NCI-H1436 (cell line): ENCODE measurements at regions not wholly inside any gene's neighbourhood (a gene's known extent, or its start where the extent isn't known, plus 50 kb on each side); places are given as distances from the start of the nearest gene placed in this dataset.

Experiments used
- DNase-seq: peaks from one replicate; lab custom pipeline; 2025; lab: John Stamatoyannopoulos, UW

GRCh38 chr12:59929110-59929509 is 333.3 kb downstream of the SLC16A7 start:
- DNase-seq = no peak

- no peak for DNase-seq
These were observed 338.7 kb downstream of the SLC16A7 start for GRCh38 chr12:59934486-59934885.

- DNase-seq = no peak
These were observed 340.7 kb downstream of the SLC16A7 start for GRCh38 chr12:59936534-59936933.

GRCh38 chr12:59937148-59937547 is 341.3 kb downstream of the SLC16A7 start:
- DNase-seq = no peak

GRCh38 chr12:59938190-59938962 is 342.5 kb downstream of the SLC16A7 start:
- no peak for DNase-seq

- DNase-seq = no peak
These were observed 345.0 kb downstream of the SLC16A7 start for GRCh38 chr12:59940631-59941342.

- no peak for DNase-seq
These were observed 345.6 kb downstream of the SLC16A7 start for GRCh38 chr12:59941461-59941860.

- no peak for DNase-seq
These were observed 348.3 kb downstream of the SLC16A7 start for GRCh38 chr12:59944177-59944576.

GRCh38 chr12:59946635-59947034 is 350.8 kb downstream of the SLC16A7 start:
- DNase-seq = no peak

GRCh38 chr12:59963546-59963945 is 367.7 kb downstream of the SLC16A7 start:
- no peak for DNase-seq

GRCh38 chr12:59972905-59973304 is 377.1 kb downstream of the SLC16A7 start:
- no peak for DNase-seq

GRCh38 chr12:59973515-59973914 is 377.7 kb downstream of the SLC16A7 start:
- no peak for DNase-seq

GRCh38 chr12:59977779-59978178 is 381.9 kb downstream of the SLC16A7 start:
- no peak for DNase-seq

- no peak for DNase-seq
These were observed 384.6 kb downstream of the SLC16A7 start for GRCh38 chr12:59980476-59980875.

GRCh38 chr12:59999291-59999690 is 403.5 kb downstream of the SLC16A7 start:
- DNase-seq = no peak

GRCh38 chr12:60010486-60010885 is 414.7 kb downstream of the SLC16A7 start:
- no peak for DNase-seq

GRCh38 chr12:60012659-60013058 is 416.8 kb downstream of the SLC16A7 start:
- no peak for DNase-seq

- DNase-seq = no peak
These were observed 418.6 kb downstream of the SLC16A7 start for GRCh38 chr12:60014436-60014835.

GRCh38 chr12:60020068-60020467 is 424.2 kb downstream of the SLC16A7 start:
- no peak for DNase-seq

- no peak for DNase-seq
These were observed 425.4 kb downstream of the SLC16A7 start for GRCh38 chr12:60021235-60021634.

- DNase-seq = no peak
These were observed 431.4 kb downstream of the SLC16A7 start for GRCh38 chr12:60027266-60027665.

GRCh38 chr12:60034147-60034546 is 438.3 kb downstream of the SLC16A7 start:
- DNase-seq = no peak

GRCh38 chr12:60035835-60036234 is 440.0 kb downstream of the SLC16A7 start:
- DNase-seq = no peak

GRCh38 chr12:60042835-60043234 is 447.0 kb downstream of the SLC16A7 start:
- DNase-seq = no peak
